Fibroblast of lung (primary cell): ENCODE measurements at regions not wholly inside any gene's neighbourhood (a gene's known extent, or its start where the extent isn't known, plus 50 kb on each side); places are given as distances from the start of the nearest gene placed in this dataset.

Experiments used
- CTCF ChIP-seq, 2 donors: IDR thresholded peaks in 1 of 2; conservative IDR thresholded peaks in 1 of 2; 1 replicate in 1 of 2; 2 replicates in 1 of 2; pipeline ENCODE4 v1.5.1; 2011 to 2012; ENCODE audit warnings: low read length in 2 of 2, control low read depth in 1 of 2, inconsistent platforms in 1 of 2, low read depth in 1 of 2, mild to moderate bottlenecking in 1 of 2
- EZH2 ChIP-seq: IDR thresholded peaks from 2 replicates; pipeline ENCODE4 v1.5.1; 2012; ENCODE audit warnings: low read length, control low read depth, mild to moderate bottlenecking; ENCODE audit errors: missing control alignments

GRCh38 chrX:131944936-131945902 lies 77.9 kb upstream of the STK26 start:
- TF ChIP-seq CTCF (conservative IDR thresholded peaks at IDR 0.05 in 1 of 2, IDR thresholded peaks at IDR 0.05 in 1 of 2; ENCODE audit: low read depth in 1 of 2, low read length in 2 of 2) (no peak), EZH2 (no peak)
